ENCODE measurements at regions not wholly inside any gene's neighbourhood (a gene's known extent, or its start where the extent isn't known, plus 50 kb on each side); places are given as distances from the start of the nearest gene placed in this dataset.
"Not testable (repeated sequence)": the region's sequence is repeated elsewhere in the genome, so short reads cannot be mapped to it uniquely, and the experiment has no call there.

- no peak for DNase-seq (ENCODE audit: low spot score)
These were observed 285.2 kb upstream of the MKLN1 start for GRCh38 chr7:131042269-131043160.

- DNase-seq (ENCODE audit: low spot score), result no peak
These were observed 282.1 kb upstream of the MKLN1 start for GRCh38 chr7:131045526-131045925.

GRCh38 chr7:131046246-131046645, 281.4 kb upstream of the MKLN1 start:
- no peak for DNase-seq (ENCODE audit: low spot score)

GRCh38 chr7:131047651-131048304, 279.9 kb upstream of the MKLN1 start:
- no peak for DNase-seq (ENCODE audit: low spot score)

GRCh38 chr7:131051304-131051703, 276.4 kb upstream of the MKLN1 start:
- DNase-seq (ENCODE audit: low spot score), result no peak

GRCh38 chr7:131052285-131052904, 275.3 kb upstream of the MKLN1 start:
- no peak for DNase-seq (ENCODE audit: low spot score)

GRCh38 chr7:131056007-131056406, 271.7 kb upstream of the MKLN1 start:
- no peak for DNase-seq (ENCODE audit: low spot score)

GRCh38 chr7:131057015-131057793, 270.5 kb upstream of the MKLN1 start:
- DNase-seq (ENCODE audit: low spot score), result no peak

GRCh38 chr7:131057794-131058070, 269.9 kb upstream of the MKLN1 start:
- DNase-seq (ENCODE audit: low spot score), result no peak

GRCh38 chr7:131058561-131059288, 269.0 kb upstream of the MKLN1 start:
- DNase-seq (ENCODE audit: low spot score), result not testable (repeated sequence)

- DNase-seq (ENCODE audit: low spot score), result not testable (repeated sequence)
These were observed 268.3 kb upstream of the MKLN1 start for GRCh38 chr7:131059401-131059800.

GRCh38 chr7:131061158-131061557, 266.5 kb upstream of the MKLN1 start:
- DNase-seq (ENCODE audit: low spot score), result no peak

- DNase-seq (ENCODE audit: low spot score), result no peak
These were observed 265.9 kb upstream of the MKLN1 start for GRCh38 chr7:131061818-131062217.

- no peak for DNase-seq (ENCODE audit: low spot score)
These were observed 261.0 kb upstream of the MKLN1 start for GRCh38 chr7:131066635-131067034.

- DNase-seq (ENCODE audit: low spot score), result no peak
These were observed 260.5 kb upstream of the MKLN1 start for GRCh38 chr7:131067220-131067619.

GRCh38 chr7:131068604-131069021, 259.1 kb upstream of the MKLN1 start:
- DNase-seq (ENCODE audit: low spot score), result peak; percentile 5

- DNase-seq (ENCODE audit: low spot score), result peak; percentile 20
These were observed 255.7 kb upstream of the MKLN1 start for GRCh38 chr7:131071786-131072504.

GRCh38 chr7:131072505-131073091, 255.1 kb upstream of the MKLN1 start:
- DNase-seq (ENCODE audit: low spot score), result peak; percentile 15

GRCh38 chr7:131074043-131074442, 253.6 kb upstream of the MKLN1 start:
- no peak for DNase-seq (ENCODE audit: low spot score)

GRCh38 chr7:131074585-131074984, 253.1 kb upstream of the MKLN1 start:
- DNase-seq (ENCODE audit: low spot score), result no peak

GRCh38 chr7:131075406-131075805, 252.3 kb upstream of the MKLN1 start:
- no peak for DNase-seq (ENCODE audit: low spot score)

Measured in kidney tubule cell (primary cell).